ENCODE measurements at regions not wholly inside any gene's neighbourhood (a gene's known extent, or its start where the extent isn't known, plus 50 kb on each side); places are given as distances from the start of the nearest gene placed in this dataset.

DNA sequence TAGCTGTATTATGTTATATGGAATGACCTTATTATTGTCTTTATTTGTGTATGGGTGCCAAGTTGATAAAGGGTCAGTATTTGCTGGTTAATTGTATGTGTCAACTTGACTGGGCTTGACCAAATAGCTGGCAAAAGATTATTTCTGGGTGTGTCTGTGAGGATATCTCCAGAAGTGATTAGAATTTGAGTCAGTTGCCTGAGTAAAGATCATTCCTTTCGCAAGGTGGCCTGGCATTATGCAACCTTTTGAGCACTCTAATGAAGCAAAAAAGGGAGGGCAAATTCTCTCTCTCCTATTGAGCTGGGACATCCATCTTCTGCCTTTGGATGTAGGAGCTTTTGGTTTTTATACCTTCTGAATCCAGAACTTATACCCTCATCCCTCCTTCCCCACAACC lies 82.2 kb downstream of the ATXN7L3B start:
- intact Hi-C loops (cut with micrococcal nuclease; ENCODE audit: unreplicated experiment) (no loop called here), in situ Hi-C loops (cut with MboI) (no loop called here)
- FAIRE-seq (no peak), DNase-seq (ENCODE audit: low read depth, low spot score) (no peak), ATAC-seq (no peak)
- Histone ChIP-seq H2AFZ (ENCODE audit: control insufficient read depth, low read depth, low read length) (no peak overlapping the region), H3K79me2 (ENCODE audit: control insufficient read depth, insufficient read depth, low read length) (no peaks in the 10 kb centered on the region), H3K9me3 (replicated peaks; ENCODE audit: control insufficient read depth, insufficient read depth, low read length) (no peaks in the 10 kb centered on the region), H4K20me1 (ENCODE audit: control insufficient read depth, insufficient read depth) (no peaks in the 10 kb centered on the region), H3K36me3 (ENCODE audit: control insufficient read depth in 2 of 2, insufficient read depth in 2 of 2, low read length in 1 of 2) (no peaks in the 10 kb centered on the region), H3K9ac (ENCODE audit: control insufficient read depth, insufficient read depth, low read length) (no peak overlapping the region), H3K4me3 (no peak overlapping the region), H3K27me3 (replicated peaks in 1 of 2; ENCODE audit: control insufficient read depth in 2 of 2, insufficient read depth in 2 of 2, low read length in 1 of 2) (no peaks in the 10 kb centered on the region), H3K4me2 (ENCODE audit: control insufficient read depth, insufficient read depth) (no peak overlapping the region), H3K4me1 (ENCODE audit: control insufficient read depth, insufficient read depth, low read length) (no peaks in the 10 kb centered on the region), H3K27ac (ENCODE audit: control insufficient read depth, insufficient read depth) (no peak overlapping the region)
- ChIA-PET CTCF (no interaction called here), POLR2A (no interaction called here), SMC1A (ENCODE audit: uncharacterized antibody, unreplicated experiment) (no interaction called here), RAD21 (ENCODE audit: unreplicated experiment) (no interaction called here)
- no TSS peak for BruUV-seq (replicated peaks)
- TF ChIP-seq ETV6 (conservative IDR thresholded peaks at IDR 0.05 in 1 of 2, IDR thresholded peaks at IDR 0.05 in 1 of 2; ENCODE audit: borderline replicate concordance in 1 of 2, low read depth in 1 of 2): no peak
- no peak for TF ChIP-seq ZBTB33 (IDR thresholded peaks at IDR 0.05)
- TF ChIP-seq, protein P1, sequence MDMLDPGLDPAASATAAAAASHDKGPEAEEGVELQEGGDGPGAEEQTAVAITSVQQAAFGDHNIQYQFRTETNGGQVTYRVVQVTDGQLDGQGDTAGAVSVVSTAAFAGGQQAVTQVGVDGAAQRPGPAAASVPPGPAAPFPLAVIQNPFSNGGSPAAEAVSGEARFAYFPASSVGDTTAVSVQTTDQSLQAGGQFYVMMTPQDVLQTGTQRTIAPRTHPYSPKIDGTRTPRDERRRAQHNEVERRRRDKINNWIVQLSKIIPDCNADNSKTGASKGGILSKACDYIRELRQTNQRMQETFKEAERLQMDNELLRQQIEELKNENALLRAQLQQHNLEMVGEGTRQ (IDR thresholded peaks at IDR 0.05; ENCODE audit: borderline replicate concordance, low read depth, low read length): no peak
- no peak for TF ChIP-seq IRF4 (IDR thresholded peaks at IDR 0.05; ENCODE audit: low read depth, low read length)
- no peak for TF ChIP-seq IKZF1 (conservative IDR thresholded peaks at IDR 0.05)
- TF ChIP-seq, protein P2, sequence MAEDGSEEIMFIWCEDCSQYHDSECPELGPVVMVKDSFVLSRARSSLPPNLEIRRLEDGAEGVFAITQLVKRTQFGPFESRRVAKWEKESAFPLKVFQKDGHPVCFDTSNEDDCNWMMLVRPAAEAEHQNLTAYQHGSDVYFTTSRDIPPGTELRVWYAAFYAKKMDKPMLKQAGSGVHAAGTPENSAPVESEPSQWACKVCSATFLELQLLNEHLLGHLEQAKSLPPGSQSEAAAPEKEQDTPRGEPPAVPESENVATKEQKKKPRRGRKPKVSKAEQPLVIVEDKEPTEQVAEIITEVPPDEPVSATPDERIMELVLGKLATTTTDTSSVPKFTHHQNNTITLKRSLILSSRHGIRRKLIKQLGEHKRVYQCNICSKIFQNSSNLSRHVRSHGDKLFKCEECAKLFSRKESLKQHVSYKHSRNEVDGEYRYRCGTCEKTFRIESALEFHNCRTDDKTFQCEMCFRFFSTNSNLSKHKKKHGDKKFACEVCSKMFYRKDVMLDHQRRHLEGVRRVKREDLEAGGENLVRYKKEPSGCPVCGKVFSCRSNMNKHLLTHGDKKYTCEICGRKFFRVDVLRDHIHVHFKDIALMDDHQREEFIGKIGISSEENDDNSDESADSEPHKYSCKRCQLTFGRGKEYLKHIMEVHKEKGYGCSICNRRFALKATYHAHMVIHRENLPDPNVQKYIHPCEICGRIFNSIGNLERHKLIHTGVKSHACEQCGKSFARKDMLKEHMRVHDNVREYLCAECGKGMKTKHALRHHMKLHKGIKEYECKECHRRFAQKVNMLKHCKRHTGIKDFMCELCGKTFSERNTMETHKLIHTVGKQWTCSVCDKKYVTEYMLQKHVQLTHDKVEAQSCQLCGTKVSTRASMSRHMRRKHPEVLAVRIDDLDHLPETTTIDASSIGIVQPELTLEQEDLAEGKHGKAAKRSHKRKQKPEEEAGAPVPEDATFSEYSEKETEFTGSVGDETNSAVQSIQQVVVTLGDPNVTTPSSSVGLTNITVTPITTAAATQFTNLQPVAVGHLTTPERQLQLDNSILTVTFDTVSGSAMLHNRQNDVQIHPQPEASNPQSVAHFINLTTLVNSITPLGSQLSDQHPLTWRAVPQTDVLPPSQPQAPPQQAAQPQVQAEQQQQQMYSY (CRISPR knock-in tag; IDR thresholded peaks at IDR 0.05): no peak
- TF ChIP-seq SMARCA5 (IDR thresholded peaks at IDR 0.05): no peak
- TF ChIP-seq TCF12 (IDR thresholded peaks at IDR 0.05; ENCODE audit: low read depth, low read length): no peak
- no peak for TF ChIP-seq SUPT20H (IDR thresholded peaks at IDR 0.05; ENCODE audit: borderline replicate concordance, control insufficient read depth, low read depth, low read length)
- no peak for TF ChIP-seq POU2F2 (IDR thresholded peaks at IDR 0.05; ENCODE audit: borderline replicate concordance, low read depth, low read length)
- no peak for TF ChIP-seq BACH1 (IDR thresholded peaks at IDR 0.05; ENCODE audit: borderline replicate concordance)
- TF ChIP-seq WRNIP1 (IDR thresholded peaks at IDR 0.05; ENCODE audit: borderline replicate concordance, low read depth, low read length): no peak
- whole genome bisulfite sequencing (ENCODE audit: insufficient coverage, insufficient replicate concordance, low lambda C conversion rate, missing lambda C conversion rate): 61% methylated on average over 1 of the region's 1 CpG
